ENCODE measurements at regions not wholly inside any gene's neighbourhood (a gene's known extent, or its start where the extent isn't known, plus 50 kb on each side); places are given as distances from the start of the nearest gene placed in this dataset.
A peak's percentile ranks its signal among the peaks of the same experiment; 100 is the strongest.

GRCh38 chr1:21347072-21347581, 56.9 kb upstream of the ECE1 start:
- no peak overlapping the region for H3K27ac ChIP-seq (ENCODE audit: low read length)
- H3K4me3 ChIP-seq (ENCODE audit: low read length) = no peak overlapping the region
- H3K27me3 ChIP-seq (ENCODE audit: control insufficient read depth, insufficient read depth) = no peaks in the 10 kb centered on the region
- DNase-seq (peak in 1 of 3 donors; percentile 22), ATAC-seq (no peak)
- intact Hi-C loops (cut with DNase I) = loop anchor here in 3 of 4 donors (5.0 kb wide), 1 partner anchor 90 kb away; no protein-coding TSS in a partner anchor
- peaks cover 8% of the 10 kb centered on the region for H3K4me1 ChIP-seq (ENCODE audit: control insufficient read depth, insufficient read depth, low read length)
- no peaks in the 10 kb centered on the region for H3K9me3 ChIP-seq (ENCODE audit: control insufficient read depth, low read length)
- WGBS = 73% methylated on average over 8 of the region's 8 CpGs

GRCh38 chr1:21346365-21347071, 56.3 kb upstream of the ECE1 start:
- intact Hi-C loops (cut with DNase I) = loop anchor here in 3 of 4 donors (5.0 kb wide), 1 partner anchor 89 kb away; no protein-coding TSS in a partner anchor
- Histone ChIP-seq H3K4me3 (ENCODE audit: low read length) (peak overlapping the region; percentile 86), H3K27ac (ENCODE audit: low read length) (no peak overlapping the region), H3K27me3 (ENCODE audit: control insufficient read depth, insufficient read depth) (no peaks in the 10 kb centered on the region), H3K4me1 (ENCODE audit: control insufficient read depth, insufficient read depth, low read length) (peaks cover 12% of the 10 kb centered on the region), H3K9me3 (ENCODE audit: control insufficient read depth, low read length) (no peaks in the 10 kb centered on the region)
- DNase-seq (no peak), ATAC-seq (no peak)
- WGBS = 55% methylated on average over 13 of the region's 13 CpGs

DNA sequence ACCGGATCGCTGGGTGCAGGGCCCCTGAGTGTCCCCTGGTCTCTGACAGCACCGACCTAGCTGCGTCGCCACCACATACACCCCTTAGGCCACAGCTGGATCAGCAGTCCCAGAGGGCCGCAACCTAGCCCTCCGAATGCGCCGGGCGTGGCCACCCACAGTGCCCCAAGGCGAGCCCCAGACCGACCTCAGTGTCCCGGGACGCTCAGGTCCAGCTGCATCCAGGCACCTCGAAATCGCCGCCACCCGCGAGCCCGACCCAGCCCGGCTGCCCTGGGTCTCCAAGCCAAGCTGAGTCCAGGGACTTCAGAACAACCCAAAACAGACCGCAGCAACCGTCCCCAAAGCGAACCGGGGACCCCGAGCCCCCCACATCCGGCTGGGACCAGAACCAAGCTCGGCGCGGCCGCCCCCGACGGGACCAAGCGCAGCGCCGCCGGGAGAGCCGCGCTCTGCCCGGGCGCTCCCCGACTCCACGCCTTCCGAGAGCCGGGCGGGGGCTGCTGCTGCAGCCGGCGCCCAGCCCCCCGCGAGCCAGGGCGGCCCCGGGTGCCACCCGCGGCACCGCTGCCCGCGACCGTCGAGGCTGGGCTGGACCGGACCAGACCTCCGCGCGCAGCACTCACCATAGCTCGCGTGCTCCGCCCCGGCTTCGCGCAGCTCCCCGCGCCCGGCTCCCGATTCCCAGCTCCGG, 54.6 kb upstream of the ECE1 start:
- Histone ChIP-seq H3K9me3 (ENCODE audit: control insufficient read depth, low read length) (no peaks in the 10 kb centered on the region), H3K27me3 (ENCODE audit: control insufficient read depth, insufficient read depth) (no peaks in the 10 kb centered on the region), H3K4me1 (ENCODE audit: control insufficient read depth, insufficient read depth, low read length) (peaks cover 15% of the 10 kb centered on the region), H3K27ac (ENCODE audit: low read length) (peak overlapping the region; percentile 74), H3K4me3 (ENCODE audit: low read length) (peak overlapping the region; percentile 86)
- intact Hi-C loops (cut with DNase I) = loop anchor here in 3 of 4 donors (5.0 kb wide), 1 partner anchor 88 kb away; no protein-coding TSS in a partner anchor
- peak; percentile 49 to 75 (median 74) for DNase-seq
- 2% methylated on average over 74 of the region's 74 CpGs for WGBS
- ATAC-seq = peak; percentile 6 to 27

DNA sequence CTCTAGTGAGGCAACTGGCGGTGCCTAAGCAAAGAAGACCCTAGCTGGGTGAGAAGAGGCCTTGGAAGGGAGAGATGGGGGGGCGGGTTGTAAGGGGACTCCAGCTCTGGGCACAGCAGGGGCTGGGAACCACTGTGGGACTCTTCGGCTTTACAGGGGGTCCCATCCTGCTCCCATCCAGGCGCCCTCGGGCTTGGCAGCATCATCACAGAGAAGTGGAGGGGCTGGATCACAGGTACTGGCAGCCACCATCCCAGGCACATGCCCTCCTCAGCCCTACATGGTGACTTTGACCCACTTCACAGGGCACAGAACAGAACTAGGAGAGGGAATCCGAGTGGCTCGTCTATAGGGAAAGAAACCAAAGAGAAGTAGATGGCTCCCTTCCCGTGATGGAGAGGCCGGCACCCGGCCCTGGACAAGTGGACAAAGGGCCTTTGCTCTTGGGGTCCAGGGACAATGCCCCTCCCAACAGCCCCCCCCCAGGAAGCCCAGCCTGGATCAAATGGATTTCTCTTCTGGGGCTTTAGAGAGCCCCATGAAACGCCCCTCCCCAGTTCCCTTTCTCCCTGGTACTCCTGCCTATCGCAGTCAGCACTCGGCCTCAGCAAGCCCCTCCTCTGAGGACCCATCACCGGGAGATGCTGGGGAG, 54.0 kb upstream of the ECE1 start:
- no peak for ATAC-seq
- 39% methylated on average over 14 of the region's 14 CpGs for WGBS
- H3K27ac ChIP-seq (ENCODE audit: low read length) = peak overlapping the region; percentile 74
- peak in 1 of 3 donors; percentile 59 for DNase-seq
- peaks cover 15% of the 10 kb centered on the region for H3K4me1 ChIP-seq (ENCODE audit: control insufficient read depth, insufficient read depth, low read length)
- no peaks in the 10 kb centered on the region for H3K27me3 ChIP-seq (ENCODE audit: control insufficient read depth, insufficient read depth)
- intact Hi-C loops (cut with DNase I) = no loop called here
- peak overlapping the region; percentile 86 for H3K4me3 ChIP-seq (ENCODE audit: low read length)
- H3K9me3 ChIP-seq (ENCODE audit: control insufficient read depth, low read length) = no peaks in the 10 kb centered on the region

- WGBS = 29% methylated on average over 10 of the region's 10 CpGs
- peak overlapping the region; percentile 79 for H3K27ac ChIP-seq (ENCODE audit: low read length)
- no peaks in the 10 kb centered on the region for H3K9me3 ChIP-seq (ENCODE audit: control insufficient read depth, low read length)
- H3K4me3 ChIP-seq (ENCODE audit: low read length) = peak overlapping the region; percentile 86
- no peak for ATAC-seq
- DNase-seq = peak in 1 of 3 donors; percentile 23
- peaks cover 24% of the 10 kb centered on the region for H3K4me1 ChIP-seq (ENCODE audit: control insufficient read depth, insufficient read depth, low read length)
- intact Hi-C loops (cut with DNase I) = no loop called here
- H3K27me3 ChIP-seq (ENCODE audit: control insufficient read depth, insufficient read depth) = no peaks in the 10 kb centered on the region
These were observed 52.9 kb upstream of the ECE1 start for GRCh38 chr1:21342961-21343838.

DNA sequence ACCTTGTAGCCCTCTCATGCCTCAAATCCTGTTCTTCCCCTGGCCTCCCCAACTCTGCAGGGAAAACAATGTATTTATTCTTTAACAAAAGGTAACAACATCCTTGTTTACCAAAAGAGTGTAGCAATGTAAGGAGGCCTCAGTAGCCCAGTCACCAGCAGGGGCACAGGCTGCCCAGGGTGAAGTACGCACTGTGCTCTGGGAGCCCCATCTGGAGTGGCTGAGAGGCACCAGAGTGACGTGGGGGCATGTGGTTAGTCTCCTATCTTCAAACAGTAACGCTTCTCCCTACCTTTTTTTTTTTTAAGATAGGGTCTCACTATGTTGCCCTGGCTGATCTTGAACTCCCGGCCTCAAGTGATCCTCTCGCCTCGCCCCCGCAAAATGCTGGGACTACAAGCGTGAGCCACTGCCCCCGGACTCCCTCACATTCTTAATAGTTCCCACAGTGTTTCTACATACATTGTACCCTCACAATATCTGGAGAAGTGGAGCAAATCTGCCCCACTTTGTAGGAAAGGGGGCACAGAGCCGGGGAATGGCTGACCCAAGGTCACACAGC, 51.3 kb upstream of the ECE1 start:
- intact Hi-C loops (cut with DNase I) = no loop called here
- H3K27ac ChIP-seq (ENCODE audit: low read length) = peak overlapping the region; percentile 79
- H3K9me3 ChIP-seq (ENCODE audit: control insufficient read depth, low read length) = no peaks in the 10 kb centered on the region
- H3K4me3 ChIP-seq (ENCODE audit: low read length) = no peak overlapping the region
- DNase-seq (peak in 1 of 3 donors; percentile 58), ATAC-seq (no peak)
- no peaks in the 10 kb centered on the region for H3K27me3 ChIP-seq (ENCODE audit: control insufficient read depth, insufficient read depth)
- 80% methylated on average over 10 of the region's 10 CpGs for WGBS
- peaks cover 28% of the 10 kb centered on the region for H3K4me1 ChIP-seq (ENCODE audit: control insufficient read depth, insufficient read depth, low read length)

- WGBS = 59% methylated on average over 8 of the region's 8 CpGs
- peak in 1 of 3 donors; percentile 50 for DNase-seq
- ATAC-seq = no peak
- H3K27ac ChIP-seq (ENCODE audit: low read length) = peak overlapping the region; percentile 43
- H3K4me3 ChIP-seq (ENCODE audit: low read length) = no peak overlapping the region
- intact Hi-C loops (cut with DNase I) = no loop called here
- H3K9me3 ChIP-seq (ENCODE audit: control insufficient read depth, low read length) = no peaks in the 10 kb centered on the region
- H3K4me1 ChIP-seq (ENCODE audit: control insufficient read depth, insufficient read depth, low read length) = peaks cover 28% of the 10 kb centered on the region
- no peaks in the 10 kb centered on the region for H3K27me3 ChIP-seq (ENCODE audit: control insufficient read depth, insufficient read depth)
These were observed 50.8 kb upstream of the ECE1 start for GRCh38 chr1:21341022-21341421.

DNA sequence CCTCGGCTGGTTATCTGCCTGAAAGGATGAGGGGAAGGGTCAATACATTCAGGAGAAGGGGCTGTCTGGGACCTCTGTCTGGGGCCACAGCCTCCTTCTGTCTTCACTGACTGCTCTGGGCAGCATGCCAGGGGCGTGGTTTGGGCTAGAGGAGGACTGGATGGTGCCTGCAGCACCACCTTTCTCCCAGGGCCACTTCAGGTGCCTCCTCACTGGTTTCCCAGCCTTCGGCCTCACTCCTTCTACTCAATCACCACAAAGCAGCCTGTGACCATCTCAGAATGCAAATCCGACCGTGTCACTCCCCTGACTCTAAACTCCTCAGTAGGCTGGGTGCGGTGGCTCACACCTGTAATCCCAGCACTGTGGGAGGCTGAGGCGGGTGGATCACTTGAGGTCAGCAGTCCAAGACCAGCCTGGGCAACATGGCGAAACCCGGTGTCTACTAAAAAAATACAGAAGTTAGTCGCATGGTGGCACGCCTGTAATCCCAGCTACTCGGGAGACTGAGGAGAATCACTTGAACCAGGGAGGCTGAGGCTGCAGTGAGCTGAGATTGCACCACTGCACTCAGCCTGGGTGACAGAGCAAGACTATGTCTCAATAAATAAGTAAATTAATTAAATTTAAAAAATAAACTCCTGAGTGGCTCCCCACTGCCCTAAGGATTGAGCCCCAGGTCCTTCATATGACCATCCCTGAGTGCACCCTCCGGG, 50.1 kb upstream of the ECE1 start:
- H3K4me1 ChIP-seq (ENCODE audit: control insufficient read depth, insufficient read depth, low read length) = peaks cover 29% of the 10 kb centered on the region
- intact Hi-C loops (cut with DNase I) = no loop called here
- H3K4me3 ChIP-seq (ENCODE audit: low read length) = no peak overlapping the region
- no peaks in the 10 kb centered on the region for H3K9me3 ChIP-seq (ENCODE audit: control insufficient read depth, low read length)
- H3K27ac ChIP-seq (ENCODE audit: low read length) = peak overlapping the region; percentile 14
- DNase-seq (peak; percentile 65 to 85 (median 84)), ATAC-seq (no peak)
- 82% methylated on average over 13 of the region's 13 CpGs for WGBS
- H3K27me3 ChIP-seq (ENCODE audit: control insufficient read depth, insufficient read depth) = no peaks in the 10 kb centered on the region

All from right cardiac atrium (tissue), 5 donors.